ENCODE measurements at regions not wholly inside any gene's neighbourhood (a gene's known extent, or its start where the extent isn't known, plus 50 kb on each side); places are given as distances from the start of the nearest gene placed in this dataset.

GRCh38 chr1:5522531-5523145 is 469.6 kb downstream of the NPHP4 start:
- DNase-seq (ENCODE audit: low read depth), result no peak

DNA sequence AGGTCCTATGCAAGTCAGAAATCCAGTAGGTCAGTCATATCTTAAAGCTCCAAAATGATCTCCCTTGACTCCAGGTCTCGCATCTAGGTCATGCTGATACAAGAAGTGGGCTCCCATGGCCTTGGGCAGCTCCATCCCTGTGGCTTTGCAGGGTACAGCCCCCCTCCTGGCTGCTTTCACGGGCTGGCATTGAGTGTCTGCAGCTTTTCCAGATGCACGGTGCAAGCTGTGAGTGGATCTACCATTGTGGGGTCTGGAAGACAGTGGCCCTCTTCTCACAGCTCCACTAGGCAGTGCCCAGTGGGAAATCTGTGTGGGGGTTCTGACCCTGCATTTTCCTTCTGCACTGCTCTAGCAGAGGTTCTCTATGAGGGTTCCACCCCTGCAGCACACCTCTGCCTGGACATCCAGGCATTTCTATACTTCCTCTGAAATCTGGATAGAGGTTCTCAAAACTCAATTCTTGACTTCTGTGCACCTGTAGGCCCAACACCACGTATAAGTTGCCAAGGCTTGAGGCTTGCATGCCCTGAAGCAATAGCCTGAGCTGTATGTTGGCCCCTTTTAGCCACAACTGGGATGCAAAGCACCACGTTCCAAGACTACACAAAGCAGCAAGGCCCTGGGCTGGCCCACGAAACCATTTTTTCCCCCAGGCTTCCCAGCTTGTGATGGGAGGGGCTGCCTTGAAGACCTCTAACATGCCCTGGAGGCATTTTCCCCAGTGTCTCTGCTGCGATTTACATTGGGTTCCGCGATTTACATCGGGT is 472.7 kb downstream of the NPHP4 start:
- DNase-seq (ENCODE audit: low read depth), result no peak

DNA sequence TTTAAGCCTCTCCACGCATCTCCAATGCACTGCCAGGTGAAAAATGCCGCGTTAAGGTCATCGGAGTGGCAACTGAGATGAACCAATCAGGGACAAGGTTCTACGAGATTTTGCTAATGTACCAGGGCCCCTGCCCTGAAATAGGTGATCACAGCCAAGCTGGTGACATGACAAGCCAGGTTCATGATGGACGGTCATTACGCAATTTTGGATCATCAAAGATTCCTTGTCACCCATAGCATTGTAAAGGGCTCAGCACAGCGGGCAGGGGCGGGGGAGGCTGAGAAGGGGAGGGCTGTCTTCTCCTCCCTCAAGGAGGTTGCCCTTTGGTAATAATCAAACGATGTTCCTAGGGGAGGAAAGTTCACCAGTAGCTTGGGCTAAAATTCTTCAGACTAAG is 475.5 kb downstream of the NPHP4 start:
- DNase-seq (ENCODE audit: low read depth), result no peak

DNA sequence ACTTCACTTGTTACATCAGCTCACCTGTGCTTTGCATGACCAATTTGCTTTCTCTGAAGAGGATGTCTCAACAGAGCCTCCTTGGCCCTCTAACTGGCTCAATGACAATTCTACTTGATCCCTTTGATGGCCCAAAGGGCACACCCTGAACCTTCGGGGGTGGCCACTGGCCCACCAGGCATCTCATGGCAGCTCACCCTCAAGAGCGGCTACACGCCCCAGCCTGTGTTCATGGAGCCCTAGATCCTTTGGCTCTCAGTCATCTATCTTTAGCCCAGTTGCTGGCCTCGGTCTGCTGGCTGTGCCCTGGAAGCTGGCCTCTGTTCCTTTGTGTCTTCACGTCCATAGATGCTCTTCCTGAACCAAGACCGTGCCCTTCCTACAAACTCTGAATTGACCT is 476.7 kb downstream of the NPHP4 start:
- no peak for DNase-seq (ENCODE audit: low read depth)

DNA sequence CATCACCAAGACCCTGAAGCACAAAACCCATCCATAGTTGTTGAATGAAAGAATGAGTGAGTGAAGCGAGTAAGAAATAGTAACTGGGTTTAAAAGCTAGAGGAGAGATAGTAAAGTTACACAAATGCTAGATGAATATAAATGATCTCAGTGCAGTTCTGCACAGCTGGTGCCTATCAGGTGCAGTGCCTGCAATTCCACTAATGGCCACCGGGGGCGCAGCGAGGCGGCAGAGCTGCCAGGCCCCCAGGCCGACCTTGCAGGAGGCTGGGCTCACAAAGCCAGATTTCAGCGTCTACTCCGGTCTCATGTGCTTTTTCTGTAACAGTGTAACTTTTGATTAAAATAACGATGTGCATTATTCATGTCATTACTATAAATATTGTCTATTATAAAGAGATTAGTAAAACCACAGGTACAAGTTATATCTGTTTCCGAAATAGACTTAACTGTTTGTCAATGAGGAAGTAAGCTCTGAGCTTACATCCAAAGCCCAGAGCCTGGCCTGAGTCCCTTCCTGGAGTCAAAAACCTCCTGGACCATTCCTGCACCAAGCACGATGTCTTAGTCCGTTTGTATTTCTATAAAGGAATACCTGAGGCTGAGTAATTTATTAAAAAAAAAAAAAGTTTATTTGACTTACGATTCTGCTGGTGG is 477.6 kb downstream of the NPHP4 start:
- DNase-seq (ENCODE audit: low read depth), result no peak

- peak; percentile 1 for DNase-seq (ENCODE audit: low read depth)
Observed at GRCh38 chr1:5513846-5514526, 478.2 kb downstream of the NPHP4 start.

DNA sequence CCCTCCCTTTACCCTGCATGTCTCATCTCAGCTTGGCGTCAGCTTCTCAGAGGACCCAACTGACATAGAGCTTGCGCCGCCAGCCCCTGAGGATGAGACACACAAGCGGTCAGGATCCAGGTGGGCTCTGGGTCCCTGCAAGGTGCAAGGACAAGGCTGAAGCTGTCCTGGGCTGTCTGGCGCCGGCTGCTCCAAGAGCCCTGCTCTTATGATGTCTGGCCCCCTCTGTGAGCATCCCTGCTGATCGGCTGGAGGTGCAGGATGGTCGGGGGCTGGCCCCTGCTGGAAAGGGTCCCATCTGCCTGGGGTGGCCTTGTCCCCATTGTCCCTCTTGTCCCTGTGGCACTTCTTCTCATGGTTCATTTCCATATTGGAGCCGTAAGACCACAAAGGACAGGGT is 479.0 kb downstream of the NPHP4 start:
- DNase-seq (ENCODE audit: low read depth), result no peak

GRCh38 chr1:5511381-5512097 is 480.7 kb downstream of the NPHP4 start:
- DNase-seq (ENCODE audit: low read depth), result no peak

- DNase-seq (ENCODE audit: low read depth), result no peak
Observed at GRCh38 chr1:5509664-5510452, 482.4 kb downstream of the NPHP4 start.

- no peak for DNase-seq (ENCODE audit: low read depth)
Observed at GRCh38 chr1:5508669-5509330, 483.4 kb downstream of the NPHP4 start.

DNA sequence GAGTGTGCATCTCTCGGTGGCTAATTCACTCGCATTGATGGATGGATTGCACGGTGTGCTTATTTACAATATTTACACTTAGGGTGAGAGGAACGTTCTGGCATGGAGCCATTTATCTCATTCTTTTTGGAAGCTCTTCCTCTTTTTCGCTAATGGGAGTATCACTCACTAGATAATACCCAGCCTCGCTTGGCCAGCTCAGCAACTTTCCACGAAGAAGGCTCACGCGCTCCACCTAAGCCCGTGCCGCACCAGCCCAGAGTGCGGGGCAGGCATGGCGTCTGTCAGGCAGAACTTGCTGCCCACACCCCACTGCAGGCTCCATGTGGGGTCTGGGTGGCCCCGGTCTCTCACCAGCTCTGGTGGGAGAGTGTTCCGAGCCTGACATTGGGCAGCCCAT is 484.9 kb downstream of the NPHP4 start:
- no peak for DNase-seq (ENCODE audit: low read depth)

GRCh38 chr1:5506634-5507033 is 485.6 kb downstream of the NPHP4 start:
- DNase-seq (ENCODE audit: low read depth), result no peak

GRCh38 chr1:5505944-5506343 is 486.3 kb downstream of the NPHP4 start:
- DNase-seq (ENCODE audit: low read depth), result no peak

DNA sequence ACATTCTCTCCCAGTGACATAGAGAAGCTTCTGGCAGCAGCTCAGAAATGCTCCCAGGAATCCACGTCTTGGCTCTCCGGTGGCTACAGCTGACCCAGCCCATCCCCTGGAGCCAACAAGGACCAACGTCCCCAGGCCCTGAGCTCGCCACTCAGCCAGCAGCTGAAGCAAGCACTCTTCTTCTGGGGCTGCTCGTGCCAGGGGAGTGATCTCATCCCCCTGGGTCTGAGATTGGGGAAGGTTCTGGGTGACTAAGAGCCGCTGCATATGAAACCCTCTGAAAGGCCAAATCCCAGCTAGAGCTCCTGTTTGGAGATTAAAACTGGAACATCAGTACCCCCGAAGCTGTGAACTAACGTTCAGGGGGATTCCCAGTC is 487.9 kb downstream of the NPHP4 start:
- DNase-seq (ENCODE audit: low read depth), result no peak

DNA sequence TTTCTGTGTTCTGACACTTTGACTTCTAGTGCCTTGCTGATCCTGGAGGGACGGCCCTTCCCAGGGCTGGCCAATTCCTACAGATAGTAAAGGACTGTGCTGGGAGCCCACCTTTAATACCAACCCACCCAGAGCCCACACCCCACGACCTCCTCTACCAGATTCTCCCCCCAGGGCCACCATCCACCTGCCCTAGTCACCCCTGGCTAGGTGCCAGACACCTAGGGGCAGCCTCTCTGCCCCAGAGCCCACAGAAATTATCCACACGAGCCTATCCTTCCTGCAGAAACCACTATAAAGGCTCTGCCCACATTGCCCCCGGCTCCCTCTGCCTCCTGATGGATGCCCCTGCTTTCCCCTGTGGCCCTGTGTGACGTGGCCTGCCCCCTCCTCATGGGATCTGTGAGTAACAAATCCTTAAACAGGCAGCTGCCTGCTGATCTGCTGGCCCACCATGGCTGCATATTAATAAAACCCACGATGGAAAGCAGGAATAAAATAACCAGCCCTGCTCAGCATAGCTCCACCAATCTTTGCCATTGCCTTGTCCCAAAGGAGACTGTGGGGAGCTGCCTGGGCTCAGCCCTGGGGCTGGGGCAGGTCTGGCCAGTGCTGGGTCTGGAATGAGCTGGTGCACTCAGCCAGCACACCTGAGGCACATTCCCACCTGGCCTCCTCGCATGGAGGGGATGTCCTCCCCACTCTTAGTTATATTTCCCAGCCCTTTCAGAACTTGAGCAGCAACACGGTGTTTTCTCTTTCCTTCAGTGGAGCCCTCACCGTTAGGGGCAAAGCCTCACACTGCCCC is 488.5 kb downstream of the NPHP4 start:
- DNase-seq (ENCODE audit: low read depth), result no peak

- DNase-seq (ENCODE audit: low read depth), result no peak
Observed at GRCh38 chr1:5502311-5503194, 489.7 kb downstream of the NPHP4 start.

DNA sequence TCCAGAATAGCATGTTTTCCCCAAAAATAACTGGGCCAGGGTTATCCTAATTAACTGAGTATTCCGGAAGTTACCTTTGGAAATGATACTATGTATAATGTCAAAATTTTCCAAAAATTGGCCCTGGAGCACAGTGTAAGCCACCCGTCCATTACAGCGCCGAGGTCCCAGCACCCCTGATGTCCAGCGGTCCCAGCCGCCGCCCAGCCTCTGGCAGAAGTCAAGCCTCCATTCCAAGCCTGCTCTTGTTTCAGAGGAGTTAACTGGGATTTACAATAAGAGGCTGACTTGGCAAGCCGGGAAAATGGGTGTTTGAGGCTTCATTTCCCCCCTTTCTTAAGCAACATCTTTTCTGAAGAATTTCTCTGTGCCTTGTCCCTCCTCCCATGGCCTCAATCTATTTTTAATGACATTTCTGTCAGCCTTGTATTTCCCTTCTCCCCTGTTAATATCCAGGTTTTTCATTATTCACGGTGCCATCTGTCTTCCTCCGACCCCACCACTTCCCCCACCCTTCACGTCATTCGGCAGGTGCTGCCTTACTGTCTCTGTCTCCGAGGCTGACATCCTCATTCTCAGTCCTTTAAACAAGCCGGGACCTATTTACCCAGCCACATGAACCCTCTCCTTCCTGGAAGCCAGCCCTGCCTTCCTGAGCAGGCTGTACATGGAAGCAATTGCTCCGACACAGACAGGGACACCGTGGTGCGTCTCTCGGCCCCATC is 490.9 kb downstream of the NPHP4 start:
- no peak for DNase-seq (ENCODE audit: low read depth)

- DNase-seq (ENCODE audit: low read depth), result no peak
Observed at GRCh38 chr1:5500541-5500940, 491.7 kb downstream of the NPHP4 start.

Measured in renal cortical epithelial cell (primary cell).